A204.1 (cell line): ENCODE measurements at regions not wholly inside any gene's neighbourhood (a gene's known extent, or its start where the extent isn't known, plus 50 kb on each side); places are given as distances from the start of the nearest gene placed in this dataset.
"Not testable (repeated sequence)": the region's sequence is repeated elsewhere in the genome, so short reads cannot be mapped to it uniquely, and the experiment has no call there.

Experiments
- FAIRE-seq: peaks from 2 replicates; lab custom pipeline; 2012; peaks lifted over from hg19 to GRCh38; lab: Jason Lieb, UNC

GRCh38 chr9:15033316-15033715 lies 123.1 kb upstream of the FREM1 start:
- FAIRE-seq, result no peak

DNA sequence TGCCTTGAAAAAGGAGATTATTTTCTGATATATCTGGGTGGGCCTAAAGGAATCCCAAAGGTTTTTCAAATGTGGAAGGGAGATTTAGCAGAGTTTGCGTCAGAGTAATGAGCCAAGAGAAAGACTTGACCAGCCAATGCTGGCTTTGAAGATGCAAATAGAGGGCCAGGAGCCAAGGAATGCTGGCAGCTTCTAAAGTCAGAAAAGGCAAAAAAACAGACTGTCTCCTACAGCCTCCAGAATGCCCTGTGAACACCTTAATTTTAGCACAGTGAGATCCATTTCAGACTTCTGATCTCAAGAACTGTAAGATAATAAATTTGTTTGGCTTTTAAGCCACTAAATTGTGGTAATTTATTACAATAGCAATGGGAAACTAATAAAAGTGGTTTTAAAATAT lies 122.6 kb upstream of the FREM1 start:
- FAIRE-seq, result no peak

DNA sequence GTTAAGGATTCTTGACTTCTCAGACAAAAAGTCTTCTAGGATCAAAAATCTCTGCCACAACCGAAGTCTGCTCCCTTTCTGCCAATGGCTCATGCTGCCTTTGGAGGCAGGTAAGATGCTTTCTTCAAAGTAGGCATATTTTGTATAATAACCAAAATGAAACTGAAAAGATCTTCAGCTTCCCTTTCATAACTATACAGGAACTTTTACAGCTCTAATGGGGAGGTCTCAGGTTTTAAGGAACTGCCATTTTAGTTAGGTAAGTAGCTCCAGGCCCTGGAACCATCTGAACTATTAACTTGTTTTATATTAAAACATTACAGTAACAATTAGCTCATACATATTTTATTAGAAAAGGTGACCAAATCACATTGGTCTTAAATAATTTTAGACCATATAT lies 110.9 kb upstream of the FREM1 start:
- no peak for FAIRE-seq

GRCh38 chr9:15018096-15018637 lies 107.9 kb upstream of the FREM1 start:
- FAIRE-seq, result no peak

- FAIRE-seq, result no peak
Measured at GRCh38 chr9:15010581-15010980, 100.4 kb upstream of the FREM1 start.

GRCh38 chr9:15007698-15008097 lies 97.5 kb upstream of the FREM1 start:
- no peak for FAIRE-seq

DNA sequence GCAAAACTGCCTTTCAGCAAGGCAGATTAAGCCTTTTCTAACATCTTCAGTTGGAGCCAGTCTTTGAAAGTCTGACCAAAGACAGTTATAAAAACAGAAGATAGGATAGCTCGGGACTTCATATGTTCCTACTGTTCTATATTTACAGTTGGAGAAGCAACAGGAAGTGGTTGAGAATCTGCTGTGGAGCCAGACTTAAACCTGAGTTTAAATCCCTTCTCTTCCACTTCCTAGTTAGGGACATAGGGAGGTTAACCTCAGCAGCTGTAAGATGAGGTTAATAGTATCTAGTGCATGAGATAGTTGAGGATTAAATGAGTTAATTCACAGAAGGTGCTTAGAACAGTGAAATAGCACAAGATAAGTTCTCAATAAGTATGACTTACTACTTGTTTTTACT lies 84.5 kb upstream of the FREM1 start:
- FAIRE-seq, result no peak

- FAIRE-seq, result no peak
Measured at GRCh38 chr9:14993901-14994554, 83.8 kb upstream of the FREM1 start.

- FAIRE-seq, result no peak
Measured at GRCh38 chr9:14993061-14993800, 83.0 kb upstream of the FREM1 start.

- no peak for FAIRE-seq
Measured at GRCh38 chr9:14992516-14992915, 82.3 kb upstream of the FREM1 start.

DNA sequence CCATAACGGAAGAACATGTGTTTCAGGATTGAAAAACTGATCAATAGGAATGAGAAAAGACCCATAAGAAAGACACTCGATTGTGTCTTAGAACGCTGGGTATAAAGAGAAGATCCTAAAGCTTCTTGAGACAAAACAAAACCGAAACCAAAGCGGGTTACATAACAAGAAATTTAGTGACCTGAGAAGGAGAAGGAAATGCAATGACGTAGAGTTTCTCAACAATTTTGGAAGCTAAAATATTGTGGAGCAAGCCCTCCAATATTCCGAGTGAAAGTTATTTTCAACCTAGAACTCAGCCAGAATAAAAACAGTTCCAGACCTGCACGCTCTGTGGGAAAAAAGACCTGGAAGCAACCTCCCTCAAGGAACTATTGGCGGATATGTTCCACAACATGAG lies 81.9 kb upstream of the FREM1 start:
- no peak for FAIRE-seq

GRCh38 chr9:14990647-14991046 lies 80.4 kb upstream of the FREM1 start:
- FAIRE-seq, result not testable (repeated sequence)

DNA sequence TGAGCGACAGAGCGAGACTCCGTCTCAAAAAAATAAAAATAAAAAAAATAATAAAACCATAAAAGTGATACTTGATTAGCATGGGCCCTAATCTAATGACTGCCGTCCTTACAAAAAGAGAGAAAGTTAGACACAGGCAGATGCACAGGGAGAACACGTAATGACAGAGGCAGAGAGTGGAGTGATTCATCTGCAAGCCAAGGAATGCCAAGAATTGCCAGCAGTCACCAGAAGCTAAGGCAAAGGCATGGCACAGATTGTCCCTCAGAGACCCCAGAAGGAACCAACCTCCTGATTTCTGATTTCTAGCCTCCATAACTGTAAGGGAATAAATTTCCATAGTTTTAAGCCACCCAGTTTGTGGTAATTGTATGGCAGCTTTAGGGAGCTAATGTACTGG lies 79.6 kb upstream of the FREM1 start:
- no peak for FAIRE-seq

DNA sequence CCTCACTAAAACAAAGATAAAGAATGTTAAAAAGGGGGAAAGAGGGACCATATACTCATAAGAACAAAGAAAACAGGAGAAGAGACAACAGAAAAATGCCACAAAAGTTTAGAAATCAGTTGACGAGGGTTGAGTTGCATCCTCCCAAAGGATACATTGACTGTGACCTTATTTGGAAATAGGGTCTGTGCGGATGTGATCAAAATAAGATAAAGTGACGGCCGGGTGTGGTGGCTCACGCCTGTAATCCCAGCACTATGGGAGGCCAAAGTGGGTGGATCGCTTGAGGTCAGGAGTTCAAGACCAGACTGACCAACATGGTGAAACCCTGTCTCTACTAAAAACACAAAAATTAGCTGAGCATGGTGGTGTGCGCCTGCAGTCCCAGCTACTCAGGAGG lies 79.1 kb upstream of the FREM1 start:
- not testable (repeated sequence) for FAIRE-seq

DNA sequence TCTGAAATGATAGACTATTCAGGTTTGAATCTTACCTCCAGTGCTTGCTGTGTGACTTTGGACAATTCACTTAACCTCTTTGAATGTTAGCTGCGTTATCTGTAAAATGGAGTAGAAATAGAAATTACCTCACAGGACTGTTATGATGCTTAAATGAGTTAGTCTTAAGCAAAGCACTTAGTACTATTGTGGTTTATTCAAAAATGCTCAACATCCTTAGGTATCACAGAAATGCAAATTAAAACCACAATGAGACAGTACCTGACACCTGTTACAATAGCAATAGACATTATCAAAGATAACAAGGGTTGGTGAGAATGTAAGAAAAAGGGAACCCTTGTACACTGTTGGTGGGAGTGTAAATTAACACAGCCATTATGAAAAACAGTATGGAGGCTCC lies 77.6 kb upstream of the FREM1 start:
- no peak for FAIRE-seq

DNA sequence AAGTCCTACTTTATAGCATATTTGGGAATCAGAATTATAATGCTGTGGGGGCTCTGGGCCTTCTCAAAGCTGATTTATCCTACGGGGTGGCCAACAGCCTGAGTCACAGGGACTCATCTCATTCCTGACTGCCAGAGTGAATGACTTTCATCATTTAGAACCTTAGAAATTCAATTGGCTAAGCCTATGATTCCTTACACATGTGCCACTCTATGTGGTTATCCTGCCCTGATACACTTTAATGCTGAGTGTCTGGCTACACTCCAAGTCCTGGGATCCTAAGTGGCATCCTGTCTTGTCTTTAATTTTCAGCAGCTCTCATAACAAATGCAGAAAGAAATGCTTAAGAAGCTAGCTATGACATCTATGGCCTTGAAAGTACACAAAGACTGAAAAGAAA lies 75.2 kb upstream of the FREM1 start:
- FAIRE-seq, result no peak

- FAIRE-seq, result peak; percentile 21
Measured at GRCh38 chr9:14983599-14983998, 73.4 kb upstream of the FREM1 start.

- no peak for FAIRE-seq
Measured at GRCh38 chr9:14981291-14981950, 71.2 kb upstream of the FREM1 start.

DNA sequence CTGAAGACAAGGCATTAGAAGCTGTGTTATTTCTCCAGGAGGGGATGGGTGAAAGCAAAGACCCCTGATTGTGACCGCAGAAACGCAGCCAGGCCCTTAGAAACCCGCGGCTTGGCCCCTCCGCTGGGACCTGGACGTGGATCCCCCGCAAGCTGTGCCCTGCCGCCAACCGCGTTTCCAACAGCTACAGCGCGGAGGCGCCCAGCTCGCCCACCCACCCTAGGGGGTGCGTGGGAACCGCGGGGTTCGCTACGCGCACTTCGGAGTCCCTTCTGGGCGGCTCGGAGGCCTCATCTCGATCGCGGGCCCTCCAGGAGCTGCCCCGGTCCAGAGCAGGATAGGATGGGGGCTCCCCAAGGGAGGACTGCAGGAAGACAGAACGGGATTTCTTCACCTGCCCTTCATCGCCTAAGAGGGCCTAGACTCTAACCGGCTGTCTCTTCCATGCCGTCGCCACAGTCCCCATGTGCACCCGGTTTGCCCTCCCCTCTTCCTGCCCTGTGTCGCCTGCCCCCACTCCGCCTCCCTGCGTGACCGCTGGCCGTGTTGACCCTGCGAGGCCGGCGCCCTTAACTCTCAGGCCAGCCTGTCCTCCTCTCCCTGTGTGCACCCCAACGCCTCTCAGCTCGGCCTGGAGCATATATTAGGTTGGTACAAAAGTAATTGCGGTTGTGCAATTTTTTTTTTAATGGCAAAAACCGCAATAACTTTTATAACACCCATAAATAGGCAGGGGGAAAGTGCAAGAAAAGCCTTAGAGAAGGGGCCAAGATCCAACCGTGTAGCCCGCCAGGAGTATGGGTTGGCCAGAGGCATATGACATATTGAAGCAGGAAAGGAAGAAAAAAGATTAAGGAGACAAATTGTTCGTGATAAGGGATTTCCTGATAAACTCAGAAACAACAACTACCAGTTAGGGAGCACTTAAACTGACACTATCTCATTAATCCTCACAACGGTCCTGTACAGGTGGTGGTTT lies 68.1 kb upstream of the FREM1 start:
- no peak for FAIRE-seq

DNA sequence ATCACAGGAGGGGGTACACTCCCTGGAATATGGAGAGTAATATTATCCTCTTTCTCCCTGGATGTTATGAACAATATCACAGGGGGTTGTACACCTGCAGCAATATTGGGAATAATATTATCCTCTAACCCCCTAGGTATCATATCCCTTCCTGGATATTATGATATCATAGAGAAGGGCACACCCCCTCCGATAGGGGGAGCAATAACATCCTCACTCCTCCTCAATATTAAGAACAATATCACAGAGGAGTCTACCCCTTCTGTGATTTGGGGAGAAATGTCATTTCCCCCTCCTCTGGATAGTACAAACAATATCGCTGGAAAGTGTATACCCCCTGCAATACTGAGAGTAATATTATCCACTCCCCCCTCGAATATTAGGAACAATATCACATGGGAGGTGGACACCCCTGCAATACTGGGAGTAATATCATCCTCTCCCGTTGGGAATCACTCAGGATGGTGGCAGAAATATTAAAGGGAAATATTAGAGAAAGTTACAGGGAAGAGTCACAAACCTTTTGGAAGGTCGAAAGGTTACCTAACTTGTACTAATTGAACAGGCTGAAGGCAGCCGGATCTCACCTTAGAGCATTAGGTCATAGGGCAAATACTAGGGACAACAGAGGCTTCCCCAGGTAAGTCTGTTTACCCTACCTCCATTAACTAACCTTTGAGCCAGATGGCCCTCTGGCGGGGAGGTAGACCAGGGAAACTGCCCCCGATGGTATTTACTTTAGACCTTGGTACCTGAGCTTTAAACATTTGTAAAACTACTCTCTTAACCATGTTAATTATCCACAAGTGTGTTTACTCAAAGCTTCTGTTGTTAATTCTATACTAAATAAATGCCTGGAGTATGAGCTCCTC lies 57.5 kb upstream of the FREM1 start:
- no peak for FAIRE-seq
